BLaER1 treated with 17β-estradiol and CSF1 and Interleukin-3, amounts not matched to agents 10 nM and 100 nM (cell line): ENCODE measurements at regions not wholly inside any gene's neighbourhood (a gene's known extent, or its start where the extent isn't known, plus 50 kb on each side); places are given as distances from the start of the nearest gene placed in this dataset.
A peak's percentile ranks its signal among the peaks of the same experiment; 100 is the strongest.

Experiments
- H3K27ac ChIP-seq, 11 experiments: shearing (Covaris generic); formaldehyde crosslinking; 2 replicates each; pipeline ENCODE4 v1.8.1; 2022
- H3K27me3 ChIP-seq, 11 experiments: shearing (Covaris generic); formaldehyde crosslinking; 2 replicates each; pipeline ENCODE4 v1.8.1; 2022
- H3K36me3 ChIP-seq, 11 experiments: shearing (Covaris generic); formaldehyde crosslinking; 2 replicates each; pipeline ENCODE4 v1.8.1; 2022
- H3K4me1 ChIP-seq, 10 experiments: shearing (Covaris generic); formaldehyde crosslinking; 2 replicates each; pipeline ENCODE4 v1.8.1; 2022
- H3K4me2 ChIP-seq, 11 experiments: shearing (Covaris generic); formaldehyde crosslinking; 2 replicates each; pipeline ENCODE4 v1.8.1; 2022
- H3K4me3 ChIP-seq, 10 experiments: shearing (Covaris generic); formaldehyde crosslinking; 2 replicates each; pipeline ENCODE4 v1.8.1; 2022
- H3K9ac ChIP-seq, 11 experiments: shearing (Covaris generic); formaldehyde crosslinking; 2 replicates each; pipeline ENCODE4 v1.8.1; 2022
- H3K9me3 ChIP-seq, 11 experiments: shearing (Covaris generic); formaldehyde crosslinking; replicated peaks in 1 of 11; 2 replicates each; pipeline ENCODE4 v1.8.1; 2022
- H4K20me1 ChIP-seq, 11 experiments: shearing (Covaris generic); formaldehyde crosslinking; 2 replicates each; pipeline ENCODE4 v1.8.1; 2022
- Cebpa-rat ChIP-seq, 11 experiments: shearing (Covaris generic); IDR thresholded peaks; 2 replicates each; pipeline ENCODE4 v1.8.1; 2022

GRCh38 chr12:92426332-92426731 lies 276.5 kb upstream of the PLEKHG7 start:
- no peak overlapping the region for H3K4me3 ChIP-seq
- no peaks in the 10 kb centered on the region for H4K20me1 ChIP-seq
- peaks cover 4 to 15% (median 7%) of the 10 kb centered on the region in 10 experiments; a peak in 19 of 20 replicates for H3K4me1 ChIP-seq
- TF ChIP-seq Cebpa-rat (IDR thresholded peaks at IDR 0.05): no peak
- no peaks in the 10 kb centered on the region for H3K36me3 ChIP-seq
- no peak overlapping the region for H3K9ac ChIP-seq
- peaks cover 0 to 18% (median 10%) of the 10 kb centered on the region in 11 experiments; a peak in 14 of 22 replicates for H3K9me3 ChIP-seq
- H3K27ac ChIP-seq: no peak overlapping the region
- no peak overlapping the region for H3K4me2 ChIP-seq
- no peaks in the 10 kb centered on the region for H3K27me3 ChIP-seq

GRCh38 chr12:92425165-92425564 lies 277.6 kb upstream of the PLEKHG7 start:
- no peak for TF ChIP-seq Cebpa-rat (IDR thresholded peaks at IDR 0.05)
- H4K20me1 ChIP-seq: no peaks in the 10 kb centered on the region
- no peak overlapping the region for H3K27ac ChIP-seq
- H3K9me3 ChIP-seq: peaks cover 0 to 18% (median 10%) of the 10 kb centered on the region in 11 experiments; a peak in 14 of 22 replicates
- no peak overlapping the region for H3K4me3 ChIP-seq
- H3K4me1 ChIP-seq: peaks cover 0 to 11% (median 0%) of the 10 kb centered on the region in 10 experiments; a peak in 7 of 20 replicates
- no peak overlapping the region for H3K9ac ChIP-seq
- H3K27me3 ChIP-seq: no peaks in the 10 kb centered on the region
- H3K4me2 ChIP-seq: no peak overlapping the region
- H3K36me3 ChIP-seq: no peaks in the 10 kb centered on the region

GRCh38 chr12:92424338-92424737 lies 278.5 kb upstream of the PLEKHG7 start:
- no peak for TF ChIP-seq Cebpa-rat (IDR thresholded peaks at IDR 0.05)
- Histone ChIP-seq H3K36me3 (no peaks in the 10 kb centered on the region), H3K9me3 (peaks cover 0 to 18% (median 10%) of the 10 kb centered on the region in 11 experiments; a peak in 14 of 22 replicates), H3K4me2 (peak overlapping the region in 2 of 11 experiments; percentile 4 to 10; a peak in 1 of 22 replicates), H3K4me1 (peaks cover 0 to 11% (median 0%) of the 10 kb centered on the region in 10 experiments; a peak in 7 of 20 replicates), H4K20me1 (no peaks in the 10 kb centered on the region), H3K27ac (no peak overlapping the region), H3K4me3 (no peak overlapping the region), H3K27me3 (no peaks in the 10 kb centered on the region), H3K9ac (no peak overlapping the region)

GRCh38 chr12:92421701-92422100 lies 276.1 kb upstream of the BTG1 start:
- Histone ChIP-seq H3K27ac (no peak overlapping the region), H3K4me3 (no peak overlapping the region), H3K36me3 (no peaks in the 10 kb centered on the region), H3K27me3 (no peaks in the 10 kb centered on the region), H3K4me1 (peaks cover 0 to 15% (median 0%) of the 10 kb centered on the region in 10 experiments; a peak in 7 of 20 replicates), H3K4me2 (no peak overlapping the region), H4K20me1 (no peaks in the 10 kb centered on the region), H3K9me3 (no peaks in the 10 kb centered on the region), H3K9ac (no peak overlapping the region)
- no peak for TF ChIP-seq Cebpa-rat (IDR thresholded peaks at IDR 0.05)

- Histone ChIP-seq H3K36me3 (no peaks in the 10 kb centered on the region), H4K20me1 (no peaks in the 10 kb centered on the region), H3K9ac (no peak overlapping the region), H3K27me3 (no peaks in the 10 kb centered on the region), H3K27ac (no peak overlapping the region), H3K4me3 (no peak overlapping the region), H3K4me2 (no peak overlapping the region), H3K4me1 (peaks cover 0 to 15% (median 0%) of the 10 kb centered on the region in 10 experiments; a peak in 7 of 20 replicates), H3K9me3 (no peaks in the 10 kb centered on the region)
- TF ChIP-seq Cebpa-rat (IDR thresholded peaks at IDR 0.05): no peak
Measured at GRCh38 chr12:92421042-92421441, 275.4 kb upstream of the BTG1 start.

GRCh38 chr12:92419201-92419600 lies 273.6 kb upstream of the BTG1 start:
- TF ChIP-seq Cebpa-rat (IDR thresholded peaks at IDR 0.05): no peak
- Histone ChIP-seq H3K36me3 (no peaks in the 10 kb centered on the region), H3K27ac (no peak overlapping the region), H3K4me2 (no peak overlapping the region), H3K9ac (no peak overlapping the region), H3K4me1 (peaks cover 0 to 12% (median 0%) of the 10 kb centered on the region in 10 experiments; a peak in 7 of 20 replicates), H3K27me3 (no peaks in the 10 kb centered on the region), H3K4me3 (no peak overlapping the region), H4K20me1 (no peaks in the 10 kb centered on the region), H3K9me3 (no peaks in the 10 kb centered on the region)

- H3K36me3 ChIP-seq: no peaks in the 10 kb centered on the region
- H3K4me1 ChIP-seq: 0 out of 20 replicates have a peak, but pooled peaks cover 0 to 6% (median 0%) of the 10 kb centered on the region in 10 experiments
- no peaks in the 10 kb centered on the region for H3K9me3 ChIP-seq
- H4K20me1 ChIP-seq: no peaks in the 10 kb centered on the region
- H3K27ac ChIP-seq: no peak overlapping the region
- H3K9ac ChIP-seq: no peak overlapping the region
- H3K4me3 ChIP-seq: no peak overlapping the region
- H3K27me3 ChIP-seq: no peaks in the 10 kb centered on the region
- TF ChIP-seq Cebpa-rat (IDR thresholded peaks at IDR 0.05): no peak
- no peak overlapping the region for H3K4me2 ChIP-seq
Measured at GRCh38 chr12:92418381-92418780, 272.7 kb upstream of the BTG1 start.

GRCh38 chr12:92417373-92417772 lies 271.7 kb upstream of the BTG1 start:
- no peak overlapping the region for H3K9ac ChIP-seq
- no peak overlapping the region for H3K27ac ChIP-seq
- no peak overlapping the region for H3K4me2 ChIP-seq
- TF ChIP-seq Cebpa-rat (IDR thresholded peaks at IDR 0.05): no peak
- no peak overlapping the region for H3K4me3 ChIP-seq
- H3K9me3 ChIP-seq: no peaks in the 10 kb centered on the region
- 0 out of 20 replicates have a peak, but pooled peaks cover 0 to 6% (median 0%) of the 10 kb centered on the region in 10 experiments for H3K4me1 ChIP-seq
- H4K20me1 ChIP-seq: no peaks in the 10 kb centered on the region
- no peaks in the 10 kb centered on the region for H3K27me3 ChIP-seq
- H3K36me3 ChIP-seq: no peaks in the 10 kb centered on the region

GRCh38 chr12:92416385-92416812 lies 270.8 kb upstream of the BTG1 start:
- H3K4me2 ChIP-seq: no peak overlapping the region
- H3K4me3 ChIP-seq: no peak overlapping the region
- H3K9me3 ChIP-seq: no peaks in the 10 kb centered on the region
- no peaks in the 10 kb centered on the region for H4K20me1 ChIP-seq
- H3K27me3 ChIP-seq: no peaks in the 10 kb centered on the region
- H3K27ac ChIP-seq: no peak overlapping the region
- H3K36me3 ChIP-seq: no peaks in the 10 kb centered on the region
- no peak overlapping the region for H3K9ac ChIP-seq
- no peak for TF ChIP-seq Cebpa-rat (IDR thresholded peaks at IDR 0.05)
- H3K4me1 ChIP-seq: 0 out of 20 replicates have a peak, but pooled peaks cover 0 to 6% (median 0%) of the 10 kb centered on the region in 10 experiments
